GM12875 (cell line): ENCODE measurements at regions not wholly inside any gene's neighbourhood (a gene's known extent, or its start where the extent isn't known, plus 50 kb on each side); places are given as distances from the start of the nearest gene placed in this dataset.

Source experiments
- H3K4me3 ChIP-seq: one replicate; pipeline ENCODE4 v1.5.1; 2011; ENCODE audit warnings: low read depth, low read length, control low read depth
- TF ChIP-seq, protein P1 (sequence below): IDR thresholded peaks from 2 replicates; pipeline ENCODE4 v1.5.1; 2011; ENCODE audit warnings: low read depth, mild to moderate bottlenecking, control low read depth, inconsistent platforms, low read length, moderate library complexity, borderline replicate concordance; ENCODE audit not compliant: insufficient read depth

DNA sequence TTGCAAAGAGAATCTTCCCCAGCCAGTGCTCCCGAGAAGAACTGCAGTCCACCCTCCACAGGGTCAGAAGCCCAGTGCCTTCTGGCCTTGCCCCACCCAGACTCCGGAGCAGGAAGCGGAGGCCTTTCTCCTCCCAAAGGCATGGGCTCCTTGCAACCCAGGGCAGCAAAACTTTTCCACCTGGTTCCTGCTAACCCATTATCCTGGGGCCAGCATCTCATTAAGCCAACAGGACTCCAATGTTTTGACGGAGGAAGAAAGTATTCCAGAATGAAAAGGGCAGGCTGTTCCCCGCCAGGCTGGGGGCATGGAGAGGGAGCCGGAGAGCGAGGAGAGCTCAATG, 88.1 kb downstream of the RTL6 start:
- H3K4me3 ChIP-seq = no peak overlapping the region
- TF ChIP-seq, protein P1, sequence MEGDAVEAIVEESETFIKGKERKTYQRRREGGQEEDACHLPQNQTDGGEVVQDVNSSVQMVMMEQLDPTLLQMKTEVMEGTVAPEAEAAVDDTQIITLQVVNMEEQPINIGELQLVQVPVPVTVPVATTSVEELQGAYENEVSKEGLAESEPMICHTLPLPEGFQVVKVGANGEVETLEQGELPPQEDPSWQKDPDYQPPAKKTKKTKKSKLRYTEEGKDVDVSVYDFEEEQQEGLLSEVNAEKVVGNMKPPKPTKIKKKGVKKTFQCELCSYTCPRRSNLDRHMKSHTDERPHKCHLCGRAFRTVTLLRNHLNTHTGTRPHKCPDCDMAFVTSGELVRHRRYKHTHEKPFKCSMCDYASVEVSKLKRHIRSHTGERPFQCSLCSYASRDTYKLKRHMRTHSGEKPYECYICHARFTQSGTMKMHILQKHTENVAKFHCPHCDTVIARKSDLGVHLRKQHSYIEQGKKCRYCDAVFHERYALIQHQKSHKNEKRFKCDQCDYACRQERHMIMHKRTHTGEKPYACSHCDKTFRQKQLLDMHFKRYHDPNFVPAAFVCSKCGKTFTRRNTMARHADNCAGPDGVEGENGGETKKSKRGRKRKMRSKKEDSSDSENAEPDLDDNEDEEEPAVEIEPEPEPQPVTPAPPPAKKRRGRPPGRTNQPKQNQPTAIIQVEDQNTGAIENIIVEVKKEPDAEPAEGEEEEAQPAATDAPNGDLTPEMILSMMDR = no peak

DNA sequence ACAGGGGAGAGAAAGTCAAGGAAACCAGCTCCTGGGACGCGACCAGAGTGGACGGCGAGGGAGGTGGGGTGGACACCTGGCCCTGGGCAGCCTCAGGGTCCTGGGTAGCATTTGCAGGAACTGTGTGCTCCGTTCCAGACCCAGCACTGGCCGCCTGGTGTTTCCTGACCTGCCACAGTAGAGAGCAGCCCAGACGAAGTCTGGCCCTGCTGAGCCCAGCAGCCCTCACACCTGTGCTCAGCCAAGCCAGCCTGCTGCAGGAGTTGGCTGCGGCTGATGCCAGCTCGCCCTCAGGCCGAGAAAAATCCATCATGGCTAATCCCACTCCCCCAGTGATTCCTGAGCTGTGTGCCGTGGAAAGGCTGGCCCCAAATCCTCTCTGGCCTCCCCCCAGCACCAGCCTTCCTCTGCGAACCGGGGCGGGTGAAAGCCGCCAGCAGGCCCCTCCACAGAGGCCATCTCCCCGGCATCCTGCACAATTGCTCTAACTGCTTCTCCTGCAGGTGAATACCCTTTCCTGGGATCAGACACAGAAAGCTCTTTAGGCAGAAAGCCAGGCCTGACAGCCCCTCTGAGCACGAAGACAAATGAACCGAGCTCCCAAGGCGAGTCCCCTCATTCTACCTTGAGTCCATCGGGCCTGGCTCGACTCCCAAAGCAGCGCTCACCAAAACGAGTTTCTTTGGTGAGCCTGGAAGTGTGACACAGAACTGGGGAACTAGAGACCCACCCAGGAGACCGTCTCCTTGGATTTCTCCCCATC, 88.6 kb downstream of the RTL6 start:
- no peak overlapping the region for H3K4me3 ChIP-seq
- TF ChIP-seq, protein P1 = no peak

DNA sequence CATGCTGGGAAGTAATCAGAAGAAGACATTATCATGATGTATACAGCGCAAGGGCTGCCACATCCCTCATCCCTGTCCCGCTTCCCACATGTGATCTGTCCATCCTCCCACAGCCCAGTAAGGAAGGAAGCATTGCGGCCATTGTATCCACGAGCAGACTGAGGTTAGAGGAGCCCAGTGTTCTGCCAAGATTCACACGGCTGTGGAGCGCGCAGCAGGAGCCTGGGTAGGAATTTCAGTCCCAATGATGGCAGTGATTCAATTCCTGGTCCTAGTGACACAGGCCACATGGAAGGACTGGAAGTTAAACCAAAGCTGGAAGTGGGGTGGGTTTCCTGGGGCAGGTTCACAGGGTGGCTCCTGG, 89.2 kb downstream of the RTL6 start:
- TF ChIP-seq, protein P1 = no peak
- no peak overlapping the region for H3K4me3 ChIP-seq

DNA sequence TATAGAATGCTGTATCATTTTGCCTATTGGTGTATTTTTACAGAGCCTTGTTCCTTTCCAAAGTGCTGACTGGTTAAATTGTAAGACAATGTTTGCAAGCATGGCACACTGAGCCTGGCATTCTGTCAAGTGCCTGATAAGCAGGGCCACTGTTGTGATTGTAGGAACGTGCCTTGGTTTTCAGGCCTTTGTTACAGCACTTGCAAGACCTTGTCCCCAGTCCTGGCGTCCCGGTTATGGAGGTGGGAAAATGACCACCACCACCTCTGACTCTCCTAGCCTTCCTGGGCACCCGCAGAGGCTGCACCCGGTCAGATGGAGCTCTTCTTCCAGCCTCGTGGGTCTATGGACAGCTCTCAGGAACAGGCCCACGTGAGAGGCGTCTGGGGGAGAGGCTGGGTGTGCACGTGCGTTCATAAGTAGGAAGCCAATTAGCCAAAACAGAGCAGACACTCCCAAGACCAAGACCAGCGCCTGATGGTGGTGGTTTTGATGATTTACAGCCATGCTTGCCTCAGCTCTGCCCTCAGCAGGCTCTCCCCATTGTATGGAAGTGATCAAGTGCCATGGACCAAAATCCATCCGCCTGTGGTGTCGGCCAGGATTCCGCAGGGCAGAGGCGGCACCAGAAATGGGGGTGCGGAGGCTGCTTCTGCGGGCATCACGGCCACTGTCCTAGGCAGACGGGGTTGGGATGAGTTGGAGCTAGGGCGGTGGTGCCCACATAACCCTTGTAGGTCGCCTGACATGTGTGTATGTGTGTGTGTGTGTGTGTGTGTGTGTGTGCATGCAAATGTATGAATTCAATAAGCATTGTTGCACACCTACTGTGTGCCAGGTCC, 89.8 kb downstream of the RTL6 start:
- no peak overlapping the region for H3K4me3 ChIP-seq

DNA sequence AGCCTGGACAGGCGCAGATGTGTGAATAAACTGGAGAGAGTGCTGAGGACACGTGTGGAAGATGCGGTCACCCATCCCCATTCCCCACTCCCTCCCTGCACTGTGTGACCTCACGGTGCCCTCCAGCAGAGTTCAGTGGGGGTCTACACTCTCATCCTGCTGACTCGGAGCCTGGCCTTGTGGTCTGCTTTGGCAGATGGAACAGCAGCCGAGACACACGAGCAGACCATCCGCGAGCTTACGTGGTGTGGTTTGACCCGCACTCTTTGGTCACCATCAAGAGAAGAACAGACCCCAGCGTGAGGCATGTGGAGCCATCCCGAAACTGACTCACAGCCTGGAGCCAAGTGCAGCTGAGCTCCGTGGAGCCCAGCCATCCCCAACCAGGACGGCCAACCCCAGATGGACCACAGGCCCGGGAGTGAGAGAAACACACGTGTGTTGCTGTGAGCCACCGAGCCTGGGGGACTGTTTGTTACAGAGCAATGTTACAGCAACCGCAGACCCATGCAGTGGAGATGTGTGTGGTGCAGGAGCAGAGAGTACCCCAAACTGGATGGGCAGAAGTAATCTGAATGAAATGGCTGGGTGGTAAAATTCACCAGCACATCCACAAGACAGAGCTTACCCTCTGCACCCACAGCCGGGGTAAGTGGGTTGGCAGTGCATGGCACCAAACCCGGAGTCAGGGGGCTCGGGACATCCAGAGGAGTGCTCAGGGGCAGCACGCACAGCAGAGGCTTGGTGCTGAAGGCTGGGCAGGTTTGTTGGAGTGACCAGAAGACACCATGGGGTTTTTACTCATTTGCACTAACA, 90.7 kb downstream of the RTL6 start:
- TF ChIP-seq, protein P1 = no peak
- H3K4me3 ChIP-seq = no peak overlapping the region

More for the DNA sequence above, 89.8 kb downstream of the RTL6 start:
- TF ChIP-seq, protein P1 = no peak

DNA sequence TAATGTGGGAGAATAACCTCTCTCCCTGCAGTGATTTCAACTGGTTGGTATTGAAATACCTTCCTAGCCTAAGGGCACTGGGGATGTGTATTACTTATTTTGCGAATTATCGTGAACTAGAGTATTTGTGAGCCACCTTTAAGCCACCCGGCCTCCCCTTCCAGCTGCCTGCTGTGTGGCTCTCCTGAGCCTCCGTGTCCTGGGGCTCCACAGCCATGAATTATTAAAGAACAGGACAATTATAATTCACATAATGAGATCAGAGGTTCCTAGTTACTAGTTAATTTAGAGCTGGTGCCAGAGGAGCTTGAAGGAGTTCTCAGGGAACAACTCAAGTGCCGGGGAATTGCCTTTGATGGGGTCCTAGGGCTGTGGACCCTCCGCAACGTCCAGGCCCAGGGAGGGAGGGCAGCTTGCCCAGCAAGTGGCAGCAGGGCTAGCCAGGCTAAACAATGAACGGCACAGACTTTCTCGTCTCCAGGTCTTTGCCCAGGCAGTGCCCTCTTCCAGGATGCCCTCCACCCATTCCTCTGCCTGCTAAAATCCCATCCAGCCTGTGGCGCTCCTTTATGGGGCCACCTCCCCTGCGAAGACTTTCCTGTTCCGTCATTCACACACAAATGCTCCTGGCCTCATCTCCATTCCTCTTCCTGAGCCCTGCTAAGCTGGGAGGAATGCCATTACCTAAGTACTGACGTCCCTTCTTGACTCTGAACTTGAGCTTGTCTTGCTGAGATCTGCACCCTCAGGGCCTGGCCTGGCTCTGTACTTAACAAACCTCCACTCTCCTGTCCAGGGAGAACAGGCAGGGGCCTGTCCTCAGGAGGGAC, 91.5 kb downstream of the RTL6 start:
- H3K4me3 ChIP-seq = no peak overlapping the region
- TF ChIP-seq, protein P1 = no peak
